A549 (cell line): ENCODE measurements at regions not wholly inside any gene's neighbourhood (a gene's known extent, or its start where the extent isn't known, plus 50 kb on each side); places are given as distances from the start of the nearest gene placed in this dataset.

ENCODE experiments used
- CTCF ChIP-seq: fragments of >200 bp; sonication (Bioruptor Twin); formaldehyde crosslinking; IDR thresholded peaks from 3 replicates; pipeline ENCODE4 v1.5.1; 2016
- JUN ChIP-seq, 2 experiments: fragments of >200 bp; sonication (Bioruptor Twin); formaldehyde crosslinking; IDR thresholded peaks; 2 replicates in 1 of 2; 3 replicates in 1 of 2; pipeline ENCODE4 v1.6.1; 2016 to 2017

- TF ChIP-seq CTCF = no peak
- TF ChIP-seq JUN (IDR thresholded peaks at IDR 0.05) = no peak
Observed at GRCh38 chr1:199403531-199404116, 623.9 kb upstream of the NR5A2 start.
